ENCODE measurements at regions not wholly inside any gene's neighbourhood (a gene's known extent, or its start where the extent isn't known, plus 50 kb on each side); places are given as distances from the start of the nearest gene placed in this dataset.

DNA sequence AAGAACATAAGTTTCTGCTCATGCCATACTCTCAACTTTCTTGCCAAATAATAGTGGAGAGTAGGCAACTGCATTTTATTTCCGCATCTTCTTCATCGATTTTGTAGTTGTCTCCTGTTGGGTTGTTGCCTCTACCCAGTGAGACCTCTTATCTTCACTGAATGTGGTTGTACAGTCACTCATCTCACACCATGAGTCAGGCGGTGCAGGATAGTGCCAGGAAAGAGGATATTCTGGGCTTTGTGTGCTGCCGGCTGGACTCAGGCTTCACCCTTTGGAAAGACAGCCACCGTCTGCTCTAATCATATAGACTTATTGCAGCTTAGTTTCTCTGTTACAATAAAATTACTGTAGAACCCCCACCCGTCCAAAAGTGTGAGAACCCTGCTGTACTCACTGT, 154.3 kb upstream of the USP24 start:
- DNase-seq (ENCODE audit: insufficient read length, low spot score) (no peak), FAIRE-seq (no peak)

DNA sequence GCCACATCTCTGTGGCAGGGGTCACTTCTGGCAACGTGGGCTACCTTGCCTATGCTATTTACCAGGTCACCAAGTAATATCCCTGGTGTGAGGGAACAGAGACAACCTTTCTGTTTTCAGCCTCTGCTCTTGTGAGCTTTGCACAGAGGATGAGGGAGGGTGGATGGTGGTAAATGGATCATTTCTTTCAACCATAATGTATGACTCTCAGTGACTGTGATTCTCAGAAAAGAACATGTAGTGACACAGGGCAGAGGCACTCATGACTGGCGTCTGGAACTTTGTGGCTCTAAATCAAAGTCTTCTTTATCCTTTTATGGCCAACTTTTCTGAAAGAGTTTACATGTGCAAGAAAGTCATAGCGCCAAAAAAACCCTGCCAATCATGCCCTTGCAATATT, 153.5 kb upstream of the USP24 start:
- DNase-seq (ENCODE audit: insufficient read length, low spot score) = no peak
- FAIRE-seq = no peak
- TF ChIP-seq SPI1 (IDR thresholded peaks at IDR 0.05; ENCODE audit: low read depth, low read length) (no peak), POLR2AphosphoS5 (IDR thresholded peaks at IDR 0.05; ENCODE audit: low read depth, low read length) (no peak), POLR2A (IDR thresholded peaks at IDR 0.05; ENCODE audit: low read depth, low read length) (no peak), POU2F2 (IDR thresholded peaks at IDR 0.05; ENCODE audit: low read depth, low read length) (no peak), TAF1 (IDR thresholded peaks at IDR 0.05; ENCODE audit: low read depth, low read length) (no peak), PAX5 (IDR thresholded peaks at IDR 0.05; ENCODE audit: insufficient read depth, low read length, severe bottlenecking) (no peak)

More for the DNA sequence above, 154.3 kb upstream of the USP24 start:
- TF ChIP-seq TAF1 (IDR thresholded peaks at IDR 0.05; ENCODE audit: low read depth, low read length) (no peak), POLR2A (IDR thresholded peaks at IDR 0.05; ENCODE audit: low read depth, low read length) (no peak), SPI1 (IDR thresholded peaks at IDR 0.05; ENCODE audit: low read depth, low read length) (no peak), POU2F2 (IDR thresholded peaks at IDR 0.05; ENCODE audit: low read depth, low read length) (no peak), POLR2AphosphoS5 (IDR thresholded peaks at IDR 0.05; ENCODE audit: low read depth, low read length) (no peak), PAX5 (IDR thresholded peaks at IDR 0.05; ENCODE audit: insufficient read depth, low read length, severe bottlenecking) (no peak)

DNA sequence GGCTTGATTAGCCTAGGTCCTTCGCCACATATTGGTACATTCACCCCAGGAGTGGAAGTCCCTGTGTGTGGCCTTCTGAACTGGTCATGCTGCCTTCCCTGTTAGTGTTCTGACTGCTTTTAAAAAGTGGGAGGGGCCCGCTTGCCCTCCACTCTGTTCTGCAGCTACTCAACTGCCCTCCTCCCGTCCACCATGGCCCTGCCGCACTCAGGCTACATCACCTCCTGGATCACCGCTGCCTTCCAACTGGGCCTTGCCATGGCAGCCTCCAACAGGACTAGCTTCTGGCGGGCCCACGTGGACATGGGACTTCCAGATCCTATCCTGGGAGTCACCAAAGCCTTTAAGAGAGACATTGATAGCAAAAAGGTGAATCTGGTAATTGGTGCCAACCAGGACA, 152.1 kb upstream of the USP24 start:
- FAIRE-seq = no peak
- TF ChIP-seq TAF1 (IDR thresholded peaks at IDR 0.05; ENCODE audit: low read depth, low read length) = no peak
- TF ChIP-seq POLR2A (IDR thresholded peaks at IDR 0.05; ENCODE audit: low read depth, low read length) = no peak
- TF ChIP-seq SPI1 (IDR thresholded peaks at IDR 0.05; ENCODE audit: low read depth, low read length) = no peak
- TF ChIP-seq POLR2AphosphoS5 (IDR thresholded peaks at IDR 0.05; ENCODE audit: low read depth, low read length) = no peak
- TF ChIP-seq PAX5 (IDR thresholded peaks at IDR 0.05; ENCODE audit: insufficient read depth, low read length, severe bottlenecking) = no peak
- TF ChIP-seq POU2F2 (IDR thresholded peaks at IDR 0.05; ENCODE audit: low read depth, low read length) = no peak
- DNase-seq (ENCODE audit: insufficient read length, low spot score) = no peak

DNA sequence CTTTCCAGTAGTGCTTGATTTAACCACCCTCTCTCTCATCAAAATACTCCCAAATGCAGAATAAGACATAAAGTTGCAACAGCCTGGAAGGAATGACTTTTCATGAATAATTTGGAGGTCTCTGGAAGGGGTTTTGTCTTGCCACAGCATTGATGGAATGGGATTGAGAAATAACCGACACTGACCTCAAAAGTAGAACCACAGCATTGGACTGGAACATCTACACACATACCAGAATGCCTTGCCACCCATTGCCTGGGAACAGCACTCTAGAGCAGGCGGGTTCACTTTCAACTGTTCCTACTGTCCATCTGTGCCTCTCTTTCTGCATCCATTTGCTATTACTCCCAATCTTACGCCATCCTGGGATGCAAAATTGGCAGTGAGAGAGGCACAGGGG, 149.1 kb upstream of the USP24 start:
- TF ChIP-seq PAX5 (IDR thresholded peaks at IDR 0.05; ENCODE audit: insufficient read depth, low read length, severe bottlenecking) (no peak), TAF1 (IDR thresholded peaks at IDR 0.05; ENCODE audit: low read depth, low read length) (no peak)
- FAIRE-seq (no peak), DNase-seq (ENCODE audit: insufficient read length, low spot score) (no peak)

DNA sequence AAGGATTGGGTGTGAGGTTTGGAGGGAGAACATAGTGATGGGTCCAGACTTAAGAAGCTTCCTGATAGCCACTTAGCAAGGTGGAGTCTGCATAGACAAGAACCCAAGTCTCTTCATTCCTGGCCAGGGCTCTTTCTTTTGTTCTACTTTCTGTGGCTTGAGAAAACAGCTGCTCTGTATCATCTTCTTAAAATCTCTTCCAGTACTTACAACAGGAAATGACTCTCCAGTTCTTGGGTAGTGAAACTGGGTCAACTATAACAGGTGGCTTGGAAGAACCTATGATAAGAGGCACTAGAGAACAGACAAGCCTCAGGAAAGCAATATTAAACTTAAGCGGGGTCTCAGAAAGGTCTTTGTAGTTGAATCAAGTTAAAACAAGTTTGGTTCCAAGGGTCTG, 148.1 kb upstream of the USP24 start:
- TF ChIP-seq TAF1 (IDR thresholded peaks at IDR 0.05; ENCODE audit: low read depth, low read length) = no peak
- TF ChIP-seq PAX5 (IDR thresholded peaks at IDR 0.05; ENCODE audit: insufficient read depth, low read length, severe bottlenecking) = no peak
- TF ChIP-seq POLR2A (IDR thresholded peaks at IDR 0.05; ENCODE audit: low read depth, low read length) = no peak
- TF ChIP-seq POU2F2 (IDR thresholded peaks at IDR 0.05; ENCODE audit: low read depth, low read length) = no peak
- TF ChIP-seq POLR2AphosphoS5 (IDR thresholded peaks at IDR 0.05; ENCODE audit: low read depth, low read length) = no peak
- TF ChIP-seq SPI1 (IDR thresholded peaks at IDR 0.05; ENCODE audit: low read depth, low read length) = no peak
- DNase-seq (ENCODE audit: insufficient read length, low spot score) = no peak
- FAIRE-seq = no peak

DNA sequence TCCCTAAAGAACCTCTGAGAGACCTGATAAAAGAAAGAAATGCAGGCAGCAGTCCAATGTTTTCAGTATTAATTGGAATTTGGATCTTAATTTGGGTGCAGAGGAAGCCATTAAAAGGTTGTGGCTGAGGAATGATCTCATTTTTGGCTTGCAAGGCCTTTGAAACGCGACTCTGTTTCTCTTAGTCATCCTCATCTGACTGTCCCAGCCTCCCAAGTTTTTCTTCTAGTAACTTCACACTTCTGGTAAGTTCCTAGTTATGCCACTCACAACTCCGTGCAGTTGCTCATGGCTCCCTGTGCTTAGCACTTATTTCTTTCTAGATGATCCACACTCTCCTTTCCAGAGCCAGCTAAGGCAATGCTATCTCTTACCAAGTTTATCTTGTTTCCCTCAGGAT, 147.4 kb upstream of the USP24 start:
- no peak for FAIRE-seq
- TF ChIP-seq PAX5 (IDR thresholded peaks at IDR 0.05; ENCODE audit: insufficient read depth, low read length, severe bottlenecking) (no peak), POLR2A (IDR thresholded peaks at IDR 0.05; ENCODE audit: low read depth, low read length) (no peak), TAF1 (IDR thresholded peaks at IDR 0.05; ENCODE audit: low read depth, low read length) (no peak), SPI1 (IDR thresholded peaks at IDR 0.05; ENCODE audit: low read depth, low read length) (no peak), POLR2AphosphoS5 (IDR thresholded peaks at IDR 0.05; ENCODE audit: low read depth, low read length) (no peak), POU2F2 (IDR thresholded peaks at IDR 0.05; ENCODE audit: low read depth, low read length) (no peak)
- DNase-seq (ENCODE audit: insufficient read length, low spot score) = no peak

DNA sequence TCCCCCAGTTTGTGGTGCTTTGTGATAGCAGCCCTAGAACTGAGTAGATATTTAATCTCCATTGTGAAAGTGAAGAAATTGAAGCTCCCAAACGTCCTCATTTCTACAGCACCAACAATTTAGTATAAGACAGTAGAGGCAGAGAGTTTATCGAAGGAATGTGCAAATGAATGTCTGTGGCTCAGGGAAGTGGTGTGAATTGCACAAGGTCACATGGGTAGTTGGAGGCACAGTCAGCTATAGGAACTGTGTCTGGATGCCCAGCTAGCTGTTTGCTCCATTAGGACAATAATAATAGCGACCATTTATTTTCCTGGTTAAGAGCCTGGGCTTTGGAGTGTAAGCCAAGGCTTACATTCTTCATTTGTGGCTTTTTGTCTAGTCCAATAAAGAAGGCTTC, 144.4 kb upstream of the USP24 start:
- DNase-seq (ENCODE audit: insufficient read length, low spot score) (no peak), FAIRE-seq (no peak)
- TF ChIP-seq SPI1 (IDR thresholded peaks at IDR 0.05; ENCODE audit: low read depth, low read length) (no peak), POLR2AphosphoS5 (IDR thresholded peaks at IDR 0.05; ENCODE audit: low read depth, low read length) (no peak), PAX5 (IDR thresholded peaks at IDR 0.05; ENCODE audit: insufficient read depth, low read length, severe bottlenecking) (no peak), TAF1 (IDR thresholded peaks at IDR 0.05; ENCODE audit: low read depth, low read length) (no peak), POU2F2 (IDR thresholded peaks at IDR 0.05; ENCODE audit: low read depth, low read length) (no peak), POLR2A (IDR thresholded peaks at IDR 0.05; ENCODE audit: low read depth, low read length) (no peak)

DNA sequence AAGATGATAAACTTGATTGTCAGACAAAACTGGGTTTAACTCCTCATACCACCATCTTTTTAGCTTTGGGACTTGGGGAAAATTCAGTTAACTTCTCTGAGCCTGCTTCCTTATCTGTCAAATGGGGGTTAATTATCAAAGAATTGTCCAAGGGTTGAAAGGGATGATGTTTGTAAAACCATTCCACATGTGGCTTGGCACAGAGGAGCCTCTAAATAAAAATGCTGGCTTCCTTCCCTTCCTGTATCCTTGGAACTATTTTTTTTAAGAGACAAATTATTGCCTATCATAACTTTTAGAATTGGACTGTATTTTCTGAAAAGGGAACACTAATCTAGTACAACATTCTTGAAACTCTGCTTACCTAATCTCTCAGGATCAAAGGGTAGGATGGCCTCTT, 143.4 kb upstream of the USP24 start:
- DNase-seq (ENCODE audit: insufficient read length, low spot score) (no peak), FAIRE-seq (no peak)
- TF ChIP-seq TAF1 (IDR thresholded peaks at IDR 0.05; ENCODE audit: low read depth, low read length) (no peak), SPI1 (IDR thresholded peaks at IDR 0.05; ENCODE audit: low read depth, low read length) (no peak), POLR2AphosphoS5 (IDR thresholded peaks at IDR 0.05; ENCODE audit: low read depth, low read length) (no peak), POU2F2 (IDR thresholded peaks at IDR 0.05; ENCODE audit: low read depth, low read length) (no peak), POLR2A (IDR thresholded peaks at IDR 0.05; ENCODE audit: low read depth, low read length) (no peak), PAX5 (IDR thresholded peaks at IDR 0.05; ENCODE audit: insufficient read depth, low read length, severe bottlenecking) (no peak)

DNA sequence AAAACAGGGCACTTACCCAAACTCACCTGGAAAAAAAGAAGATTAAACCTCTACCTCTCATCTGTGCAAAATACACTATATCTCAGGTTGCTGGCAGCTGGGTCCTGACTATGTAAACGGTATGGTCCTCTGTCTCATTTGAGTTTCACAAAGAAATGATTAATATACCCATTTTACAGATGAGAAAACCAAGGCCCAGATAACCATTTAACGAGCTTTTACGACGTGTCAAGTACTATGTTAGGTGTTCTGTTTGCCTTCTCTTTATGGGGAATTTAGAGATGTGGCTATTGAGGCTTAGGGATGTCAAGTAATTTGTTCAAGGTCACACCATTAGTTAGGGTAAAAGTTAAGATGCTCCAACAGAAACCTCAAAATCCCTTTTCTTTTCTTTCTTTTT, 140.4 kb upstream of the USP24 start:
- no peak for TF ChIP-seq PAX5 (IDR thresholded peaks at IDR 0.05; ENCODE audit: insufficient read depth, low read length, severe bottlenecking)
- FAIRE-seq (no peak), DNase-seq (ENCODE audit: insufficient read length, low spot score) (no peak)

DNA sequence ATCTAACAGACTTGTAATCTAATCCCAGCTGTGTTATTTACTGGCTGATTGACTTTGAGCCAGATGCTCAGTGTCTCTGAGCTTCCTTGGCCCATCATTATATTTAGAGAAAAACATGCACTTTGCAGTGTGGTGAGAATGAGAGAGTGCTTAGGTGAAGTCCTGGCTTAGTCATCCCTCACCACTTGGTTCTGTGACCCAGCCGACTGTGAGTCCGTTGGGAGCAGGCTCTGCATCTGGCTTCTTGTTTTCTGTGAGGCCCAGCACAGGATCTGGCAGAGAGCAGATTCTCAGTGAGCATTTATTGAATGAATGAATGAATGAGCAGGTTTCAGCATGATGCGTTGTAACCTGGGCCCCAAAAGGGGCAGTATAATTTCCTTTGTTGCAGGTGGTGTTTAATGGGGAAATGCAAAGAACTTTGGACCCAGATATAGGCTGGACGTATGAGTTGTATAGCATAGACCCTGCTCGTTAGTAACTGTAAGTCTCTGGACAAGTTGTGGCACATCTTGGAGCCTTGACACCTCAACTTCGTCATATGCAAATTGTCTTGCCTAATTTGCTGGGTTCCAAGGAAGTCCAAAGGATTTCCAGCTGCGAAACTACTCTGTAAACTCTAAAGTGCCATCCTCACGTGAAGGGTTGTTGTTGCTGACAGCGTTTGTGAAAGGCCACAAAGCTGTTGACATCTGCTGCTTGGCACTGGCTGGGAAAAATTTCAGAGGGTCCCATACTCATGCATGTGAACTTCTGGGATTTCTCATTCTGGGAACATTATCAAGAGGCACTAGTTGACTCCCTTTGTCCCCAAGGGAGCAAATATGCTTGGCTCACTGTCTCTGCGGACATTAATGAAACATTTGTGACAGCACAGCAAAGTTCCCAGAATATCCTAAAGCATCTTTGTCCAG, 138.8 kb upstream of the USP24 start:
- no peak for FAIRE-seq
- TF ChIP-seq SPI1 (IDR thresholded peaks at IDR 0.05; ENCODE audit: low read depth, low read length) (no peak), POLR2AphosphoS5 (IDR thresholded peaks at IDR 0.05; ENCODE audit: low read depth, low read length) (no peak), PAX5 (IDR thresholded peaks at IDR 0.05; ENCODE audit: insufficient read depth, low read length, severe bottlenecking) (no peak), TAF1 (IDR thresholded peaks at IDR 0.05; ENCODE audit: low read depth, low read length) (no peak), POLR2A (IDR thresholded peaks at IDR 0.05; ENCODE audit: low read depth, low read length) (no peak), POU2F2 (IDR thresholded peaks at IDR 0.05; ENCODE audit: low read depth, low read length) (no peak)
- no peak for DNase-seq (ENCODE audit: insufficient read length, low spot score)
